AG04450 (cell line): ENCODE measurements at regions not wholly inside any gene's neighbourhood (a gene's known extent, or its start where the extent isn't known, plus 50 kb on each side); places are given as distances from the start of the nearest gene placed in this dataset.

Source experiments
- CTCF ChIA-PET: fragments of 300-600, 350-600 bp; formaldehyde crosslinking; extraction: SDS; loops from one replicate; lab custom pipeline; 2022; ENCODE audit warnings: antibody characterized with exemption, inconsistent platforms; lab: Charles Lee
- POLR2A ChIA-PET: fragments of 350-600 bp; formaldehyde crosslinking; extraction: SDS; loops from one replicate; lab custom pipeline; 2021; ENCODE audit warnings: antibody characterized with exemption, inconsistent platforms; lab: Yijun Ruan, JAX
- DNase-seq: peaks from one replicate; pipeline ENCODE4 v3.0.0-alpha.2; 2011; ENCODE audit warnings: low read depth, low spot score
- H3K27ac ChIP-seq: one replicate; pipeline ENCODE4 v1.5.1; 2012; ENCODE audit warnings: low read depth, low read length, control low read depth
- H3K27me3 ChIP-seq: one replicate; pipeline ENCODE4 v1.6.0; 2012; ENCODE audit warnings: low read length; ENCODE audit not compliant: control insufficient read depth, insufficient read depth
- H3K4me3 ChIP-seq: 2 replicates; pipeline ENCODE4 v1.5.1; 2011; ENCODE audit warnings: mild to moderate bottlenecking, low read depth, low read length, control low read depth
- H3K9me3 ChIP-seq: 2 replicates; pipeline ENCODE4 v1.5.1; 2012; ENCODE audit warnings: low read length; ENCODE audit not compliant: control insufficient read depth, insufficient read depth
- TF ChIP-seq, protein P1 (sequence below): IDR thresholded peaks from 2 replicates; pipeline ENCODE4 v1.5.1; 2011; ENCODE audit warnings: low read depth, low read length, control low read depth, inconsistent platforms

DNA sequence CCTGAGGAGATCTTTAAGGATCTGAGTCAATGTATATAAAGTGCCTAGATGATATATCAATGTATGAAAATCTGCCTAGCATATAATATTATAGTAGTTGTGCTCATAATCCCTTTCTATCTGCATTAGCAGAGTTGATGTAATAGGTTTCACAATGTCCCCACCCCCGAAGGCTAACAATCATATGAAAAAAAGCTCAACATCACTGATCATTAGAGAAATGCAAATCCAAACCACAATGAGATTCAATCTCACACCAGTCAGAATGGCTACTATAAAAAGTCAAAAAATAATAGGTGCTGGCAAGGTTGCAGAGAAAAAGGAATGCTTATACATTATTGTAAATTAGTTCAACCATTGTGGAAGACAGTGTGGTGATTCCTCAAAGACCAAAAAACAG lies 147.8 kb upstream of the DPT start:
- H3K27ac ChIP-seq = no peak overlapping the region
- no peaks in the 10 kb centered on the region for H3K27me3 ChIP-seq
- ChIA-PET CTCF (interaction anchor here (0.6 kb wide), 1 partner anchor 608 kb away, joined by 3 read pairs; no protein-coding TSS in a partner anchor), POLR2A (no interaction called here)
- no peak for DNase-seq
- TF ChIP-seq, protein P1, sequence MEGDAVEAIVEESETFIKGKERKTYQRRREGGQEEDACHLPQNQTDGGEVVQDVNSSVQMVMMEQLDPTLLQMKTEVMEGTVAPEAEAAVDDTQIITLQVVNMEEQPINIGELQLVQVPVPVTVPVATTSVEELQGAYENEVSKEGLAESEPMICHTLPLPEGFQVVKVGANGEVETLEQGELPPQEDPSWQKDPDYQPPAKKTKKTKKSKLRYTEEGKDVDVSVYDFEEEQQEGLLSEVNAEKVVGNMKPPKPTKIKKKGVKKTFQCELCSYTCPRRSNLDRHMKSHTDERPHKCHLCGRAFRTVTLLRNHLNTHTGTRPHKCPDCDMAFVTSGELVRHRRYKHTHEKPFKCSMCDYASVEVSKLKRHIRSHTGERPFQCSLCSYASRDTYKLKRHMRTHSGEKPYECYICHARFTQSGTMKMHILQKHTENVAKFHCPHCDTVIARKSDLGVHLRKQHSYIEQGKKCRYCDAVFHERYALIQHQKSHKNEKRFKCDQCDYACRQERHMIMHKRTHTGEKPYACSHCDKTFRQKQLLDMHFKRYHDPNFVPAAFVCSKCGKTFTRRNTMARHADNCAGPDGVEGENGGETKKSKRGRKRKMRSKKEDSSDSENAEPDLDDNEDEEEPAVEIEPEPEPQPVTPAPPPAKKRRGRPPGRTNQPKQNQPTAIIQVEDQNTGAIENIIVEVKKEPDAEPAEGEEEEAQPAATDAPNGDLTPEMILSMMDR = no peak
- H3K4me3 ChIP-seq = no peak overlapping the region
- H3K9me3 ChIP-seq = no peaks in the 10 kb centered on the region

DNA sequence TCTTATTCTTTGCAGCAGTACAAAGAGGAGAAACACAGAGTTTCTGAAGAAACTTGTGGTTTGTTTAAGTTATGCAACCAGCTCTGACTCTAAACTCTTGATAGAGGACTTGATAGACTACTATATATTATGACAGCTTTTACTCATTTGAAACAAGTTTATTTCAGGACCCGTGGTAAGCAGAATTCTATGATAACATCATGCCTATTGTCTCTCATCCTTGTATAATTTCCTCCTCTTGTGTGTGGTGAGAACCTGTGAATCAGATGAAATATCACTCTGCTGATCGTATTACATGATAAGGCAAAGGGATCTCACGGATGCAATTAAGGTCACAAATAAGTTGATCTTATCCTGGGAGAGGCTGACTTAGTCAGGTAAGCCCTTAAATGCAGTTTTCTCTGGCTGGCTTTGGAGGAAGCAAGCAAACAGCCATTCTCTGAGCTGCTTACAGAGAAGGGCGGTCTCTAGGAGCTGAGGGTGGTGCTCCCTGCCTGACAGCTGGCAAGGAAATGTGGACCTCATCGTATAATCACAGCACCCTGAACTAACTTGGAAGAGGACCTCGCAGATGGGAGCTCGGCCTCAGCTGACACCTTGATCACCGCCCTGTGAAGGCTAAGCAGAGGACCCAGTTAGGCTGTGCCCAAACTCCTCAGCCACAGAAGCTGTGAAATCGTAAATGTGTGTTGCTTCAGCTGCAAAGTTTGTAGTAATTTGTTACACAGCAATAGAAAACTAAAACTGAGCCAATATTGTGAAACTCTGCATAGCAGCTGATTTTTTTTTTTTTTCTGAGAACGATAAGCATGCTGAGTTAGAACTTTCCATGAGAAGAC lies 151.1 kb upstream of the DPT start:
- CTCF ChIA-PET = interaction anchor here (0.7 kb wide), 1 partner anchor 15 kb away, joined by 3 read pairs; no protein-coding TSS in a partner anchor

DNA sequence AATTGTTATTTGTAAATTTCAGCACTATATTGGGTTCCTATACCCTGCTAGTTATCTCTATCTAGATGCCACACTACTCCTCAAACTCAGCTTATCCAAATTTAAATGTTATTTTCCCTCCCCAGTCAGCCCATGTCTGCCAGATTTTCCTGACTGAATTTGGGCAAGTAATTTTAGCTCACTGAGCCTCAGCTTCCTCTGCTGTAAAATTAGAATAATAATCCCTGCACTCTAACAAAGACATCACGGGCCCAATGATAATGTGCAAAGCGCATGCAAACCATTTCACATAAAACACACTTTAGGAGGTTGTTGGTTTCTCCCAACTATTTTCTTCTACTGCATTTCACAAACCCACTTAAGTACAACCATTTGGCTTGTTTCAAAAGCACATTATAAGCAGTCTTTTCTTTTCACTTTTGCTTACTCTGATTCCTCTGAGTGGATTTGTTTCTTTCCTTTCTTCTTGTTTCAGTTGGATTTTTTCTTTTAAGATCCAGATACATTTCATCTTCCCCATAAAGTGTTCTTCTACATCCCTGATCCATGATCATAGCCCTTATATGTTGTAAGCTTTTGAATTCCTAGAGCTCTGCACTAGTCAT lies 152.8 kb upstream of the DPT start:
- ChIA-PET POLR2A (no interaction called here), CTCF (no interaction called here)
- no peak overlapping the region for H3K27ac ChIP-seq
- TF ChIP-seq, protein P1 = no peak
- H3K9me3 ChIP-seq = no peaks in the 10 kb centered on the region
- H3K27me3 ChIP-seq = no peaks in the 10 kb centered on the region
- DNase-seq = no peak
- no peak overlapping the region for H3K4me3 ChIP-seq

More for the DNA sequence above, 151.1 kb upstream of the DPT start:
- H3K27ac ChIP-seq = no peak overlapping the region
- POLR2A ChIA-PET = no interaction called here
- H3K9me3 ChIP-seq = no peaks in the 10 kb centered on the region
- no peaks in the 10 kb centered on the region for H3K27me3 ChIP-seq
- TF ChIP-seq, protein P1 = no peak
- DNase-seq = no peak
- H3K4me3 ChIP-seq = no peak overlapping the region

DNA sequence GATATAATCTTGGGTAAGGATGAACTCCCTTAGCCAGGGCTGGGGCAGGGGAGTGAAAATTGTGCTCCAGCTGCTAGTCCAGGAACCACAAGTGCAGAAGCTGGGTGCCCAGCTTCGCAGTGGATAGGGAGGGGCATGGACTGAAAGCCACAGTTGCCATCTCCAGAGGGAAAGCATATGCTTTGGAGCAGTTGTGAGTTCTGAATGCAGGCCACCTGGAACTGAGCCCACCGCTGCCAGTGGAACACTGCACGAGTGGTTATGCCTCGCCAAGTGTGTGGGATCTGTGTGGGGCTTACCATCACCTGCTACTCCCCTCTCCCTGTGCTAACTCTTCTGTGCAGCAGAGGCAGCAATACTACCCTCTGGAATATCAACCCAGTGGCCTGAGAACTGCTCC lies 158.4 kb upstream of the DPT start:
- H3K4me3 ChIP-seq = no peak overlapping the region
- no peaks in the 10 kb centered on the region for H3K9me3 ChIP-seq
- POLR2A ChIA-PET = no interaction called here
- TF ChIP-seq, protein P1 = no peak
- CTCF ChIA-PET = no interaction called here
- no peaks in the 10 kb centered on the region for H3K27me3 ChIP-seq
- no peak overlapping the region for H3K27ac ChIP-seq
- DNase-seq = no peak

DNA sequence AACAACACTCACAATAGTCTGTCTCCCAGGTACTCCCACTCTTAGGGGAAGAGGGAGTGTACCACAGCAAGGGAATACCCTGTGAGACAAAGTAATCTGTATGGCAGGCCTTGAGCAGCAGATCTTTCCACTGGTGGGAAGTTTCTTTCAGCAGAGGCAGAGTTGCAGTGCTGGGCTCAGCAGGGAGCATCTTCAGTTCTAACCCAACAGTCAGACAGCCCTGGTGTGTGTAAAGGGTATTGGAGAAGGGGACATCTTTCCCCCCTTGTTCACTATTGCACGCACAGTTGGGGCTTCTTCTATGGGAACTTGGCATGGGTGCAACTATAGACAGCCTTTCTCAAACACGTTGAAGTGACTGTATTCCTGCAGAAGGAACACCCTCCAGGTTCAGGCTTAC lies 159.4 kb upstream of the DPT start:
- H3K4me3 ChIP-seq = no peak overlapping the region
- no peak for DNase-seq
- CTCF ChIA-PET = no interaction called here
- no peaks in the 10 kb centered on the region for H3K27me3 ChIP-seq
- TF ChIP-seq, protein P1 = no peak
- no peaks in the 10 kb centered on the region for H3K9me3 ChIP-seq
- H3K27ac ChIP-seq = no peak overlapping the region
- POLR2A ChIA-PET = no interaction called here
